ENCODE measurements at regions not wholly inside any gene's neighbourhood (a gene's known extent, or its start where the extent isn't known, plus 50 kb on each side); places are given as distances from the start of the nearest gene placed in this dataset.

GRCh38 chr1:234545517-234546386 lies 64.2 kb downstream of the IRF2BP2 start (continued):
- TF ChIP-seq IKZF1 (IDR thresholded peaks at IDR 0.05): no peak
- TF ChIP-seq, protein P1, sequence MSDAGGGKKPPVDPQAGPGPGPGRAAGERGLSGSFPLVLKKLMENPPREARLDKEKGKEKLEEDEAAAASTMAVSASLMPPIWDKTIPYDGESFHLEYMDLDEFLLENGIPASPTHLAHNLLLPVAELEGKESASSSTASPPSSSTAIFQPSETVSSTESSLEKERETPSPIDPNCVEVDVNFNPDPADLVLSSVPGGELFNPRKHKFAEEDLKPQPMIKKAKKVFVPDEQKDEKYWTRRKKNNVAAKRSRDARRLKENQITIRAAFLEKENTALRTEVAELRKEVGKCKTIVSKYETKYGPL (CRISPR knock-in tag; IDR thresholded peaks at IDR 0.05): no peak
- TF ChIP-seq ATRX (CRISPR knock-in tag; IDR thresholded peaks at IDR 0.05; ENCODE audit: borderline replicate concordance): no peak
- TF ChIP-seq CEBPB (IDR thresholded peaks at IDR 0.05; ENCODE audit: borderline replicate concordance, low read depth, low read length): peak; percentile 56; the same call in 1 of the 2 replicates
- TF ChIP-seq PHF21A (CRISPR knock-in tag; IDR thresholded peaks at IDR 0.05): peak; percentile 63; the same call in 1 of the 2 replicates
- peak; percentile 38 to 62; a peak in 3 of 4 replicates for TF ChIP-seq POLR2A (IDR thresholded peaks at IDR 0.05; ENCODE audit: insufficient read depth in 1 of 2, low read depth in 2 of 2, low read length in 2 of 2)
- peak; percentile 77 for TF ChIP-seq RXRA (CRISPR knock-in tag; IDR thresholded peaks at IDR 0.05)
- TF ChIP-seq KLF15 (CRISPR knock-in tag; IDR thresholded peaks at IDR 0.05; ENCODE audit: borderline replicate concordance): no peak
- TF ChIP-seq MLX (CRISPR knock-in tag; IDR thresholded peaks at IDR 0.05): no peak
- TF ChIP-seq MXD1 (CRISPR knock-in tag; IDR thresholded peaks at IDR 0.05): no peak
- TF ChIP-seq ZUFSP (CRISPR knock-in tag; IDR thresholded peaks at IDR 0.05; ENCODE audit: borderline replicate concordance): no peak
- no peak for TF ChIP-seq ZNF788 (CRISPR knock-in tag; IDR thresholded peaks at IDR 0.05; ENCODE audit: borderline replicate concordance)
- TF ChIP-seq MBNL3 (CRISPR knock-in tag; conservative IDR thresholded peaks at IDR 0.05): no peak
- TF ChIP-seq ZFY (CRISPR knock-in tag; IDR thresholded peaks at IDR 0.05): no peak; the same call in 1 of the 2 replicates
- TF ChIP-seq DMTF1 (CRISPR knock-in tag; IDR thresholded peaks at IDR 0.05): no peak
- no peak for TF ChIP-seq DNMT1 (CRISPR knock-in tag; IDR thresholded peaks at IDR 0.05)
- TF ChIP-seq ZNF496 (CRISPR knock-in tag; IDR thresholded peaks at IDR 0.05; ENCODE audit: insufficient replicate concordance): no peak
- TF ChIP-seq NCOA2 (CRISPR knock-in tag; IDR thresholded peaks at IDR 0.05): peak; percentile 40; the same call in 1 of the 2 replicates
- TF ChIP-seq ZNF335 (CRISPR knock-in tag; IDR thresholded peaks at IDR 0.05): 0 out of 2 replicates have a peak, but pooled peaks have one; percentile 38
- TF ChIP-seq ZNF432 (CRISPR knock-in tag; IDR thresholded peaks at IDR 0.05; ENCODE audit: borderline replicate concordance): no peak
- no peak for TF ChIP-seq GZF1 (CRISPR knock-in tag; IDR thresholded peaks at IDR 0.05)

All from HepG2 (cell line).